Colonic mucosa (tissue), 4 donors: ENCODE measurements at regions not wholly inside any gene's neighbourhood (a gene's known extent, or its start where the extent isn't known, plus 50 kb on each side); places are given as distances from the start of the nearest gene placed in this dataset.

Source experiments
- DNase-seq: peaks from one replicate; pipeline ENCODE4 v3.0.0-alpha.2; 2020
- H3K27ac ChIP-seq: fragments of 200-600 bp; one replicate; pipeline ENCODE4 v1.8.0; 2021
- H3K27me3 ChIP-seq: fragments of 200-600 bp; one replicate; pipeline ENCODE4 v1.8.0; 2021
- H3K36me3 ChIP-seq: fragments of 200-600 bp; one replicate; pipeline ENCODE4 v1.8.0; 2021
- H3K4me1 ChIP-seq: fragments of 200-600 bp; one replicate; pipeline ENCODE4 v1.8.0; 2021; ENCODE audit warnings: mild to moderate bottlenecking
- H3K4me3 ChIP-seq: fragments of 200-600 bp; one replicate; pipeline ENCODE4 v1.8.0; 2021
- H3K9ac ChIP-seq, 2 donors: one replicate each; pipeline ENCODE4 v1.7.0; 2013; ENCODE audit warnings: control low read depth in 2 of 2, low read depth in 2 of 2, low read length in 2 of 2
- H3K9me3 ChIP-seq: fragments of 200-600 bp; one replicate; pipeline ENCODE4 v1.8.0; 2021
- intact Hi-C: fragments of 100-400 bp; cut with DNase I; formaldehyde crosslinking; loops from one replicate; pipeline ENCODE4 v1.14.1; 2022
- TF ChIP-seq, protein P1 (sequence below): fragments of 200-600 bp; IDR thresholded peaks from one replicate; pipeline ENCODE4 v1.8.0; 2022; ENCODE audit warnings: antibody characterized with exemption, mild to moderate bottlenecking
- donor health status: healthy.
- donor health status: DM: no; HTN: no; CAD: no.
- donor health status: DM: no; HTN: no; CAD: no.

GRCh38 chr10:33094263-33095051 is 136.4 kb upstream of the ITGB1 start:
- intact Hi-C loops, result no loop called here
- no peak for DNase-seq

DNA sequence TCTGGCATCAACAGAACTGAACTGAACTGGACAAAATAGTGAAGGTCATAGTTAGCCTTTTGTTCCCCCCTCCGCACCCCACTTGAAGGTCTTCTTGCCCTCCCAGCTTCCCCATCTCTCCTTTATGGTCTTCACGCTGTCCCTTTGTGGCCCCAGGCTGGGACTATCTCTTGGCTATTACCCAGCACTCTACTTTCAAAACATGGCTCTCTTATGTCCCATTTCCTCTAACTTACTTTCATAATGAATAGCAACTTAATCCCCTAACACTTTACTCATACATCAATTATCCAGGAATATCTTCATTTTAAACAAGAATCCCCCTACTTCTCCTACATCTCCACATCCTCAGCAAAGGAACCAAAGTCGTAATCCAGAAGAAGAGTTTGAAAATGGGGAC is 135.3 kb upstream of the ITGB1 start:
- TF ChIP-seq, protein P1, sequence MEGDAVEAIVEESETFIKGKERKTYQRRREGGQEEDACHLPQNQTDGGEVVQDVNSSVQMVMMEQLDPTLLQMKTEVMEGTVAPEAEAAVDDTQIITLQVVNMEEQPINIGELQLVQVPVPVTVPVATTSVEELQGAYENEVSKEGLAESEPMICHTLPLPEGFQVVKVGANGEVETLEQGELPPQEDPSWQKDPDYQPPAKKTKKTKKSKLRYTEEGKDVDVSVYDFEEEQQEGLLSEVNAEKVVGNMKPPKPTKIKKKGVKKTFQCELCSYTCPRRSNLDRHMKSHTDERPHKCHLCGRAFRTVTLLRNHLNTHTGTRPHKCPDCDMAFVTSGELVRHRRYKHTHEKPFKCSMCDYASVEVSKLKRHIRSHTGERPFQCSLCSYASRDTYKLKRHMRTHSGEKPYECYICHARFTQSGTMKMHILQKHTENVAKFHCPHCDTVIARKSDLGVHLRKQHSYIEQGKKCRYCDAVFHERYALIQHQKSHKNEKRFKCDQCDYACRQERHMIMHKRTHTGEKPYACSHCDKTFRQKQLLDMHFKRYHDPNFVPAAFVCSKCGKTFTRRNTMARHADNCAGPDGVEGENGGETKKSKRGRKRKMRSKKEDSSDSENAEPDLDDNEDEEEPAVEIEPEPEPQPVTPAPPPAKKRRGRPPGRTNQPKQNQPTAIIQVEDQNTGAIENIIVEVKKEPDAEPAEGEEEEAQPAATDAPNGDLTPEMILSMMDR, result no peak
- no peaks in the 10 kb centered on the region for H3K4me1 ChIP-seq
- no peaks in the 10 kb centered on the region for H3K27me3 ChIP-seq
- intact Hi-C loops, result no loop called here
- no peak for DNase-seq
- H3K9ac ChIP-seq, result no peak overlapping the region
- H3K27ac ChIP-seq, result no peak overlapping the region
- no peak overlapping the region for H3K4me3 ChIP-seq
- no peaks in the 10 kb centered on the region for H3K9me3 ChIP-seq
- no peaks in the 10 kb centered on the region for H3K36me3 ChIP-seq

More at GRCh38 chr10:33094263-33095051, 136.4 kb upstream of the ITGB1 start:
- TF ChIP-seq, protein P1, result no peak
- Histone ChIP-seq H3K4me1 (no peaks in the 10 kb centered on the region), H3K9ac (no peak overlapping the region), H3K27me3 (no peaks in the 10 kb centered on the region), H3K36me3 (no peaks in the 10 kb centered on the region), H3K27ac (no peak overlapping the region), H3K9me3 (no peaks in the 10 kb centered on the region), H3K4me3 (no peak overlapping the region)

GRCh38 chr10:33092596-33092995 is 134.6 kb upstream of the ITGB1 start:
- Histone ChIP-seq H3K27me3 (no peaks in the 10 kb centered on the region), H3K36me3 (no peaks in the 10 kb centered on the region), H3K9me3 (no peaks in the 10 kb centered on the region), H3K4me1 (no peaks in the 10 kb centered on the region), H3K9ac (no peak overlapping the region), H3K4me3 (no peak overlapping the region), H3K27ac (no peak overlapping the region)
- intact Hi-C loops, result no loop called here
- TF ChIP-seq, protein P1, result no peak
- no peak for DNase-seq

GRCh38 chr10:33091201-33091600 is 133.2 kb upstream of the ITGB1 start:
- Histone ChIP-seq H3K27ac (no peak overlapping the region), H3K27me3 (no peaks in the 10 kb centered on the region), H3K9me3 (no peaks in the 10 kb centered on the region), H3K4me3 (no peak overlapping the region), H3K9ac (no peak overlapping the region), H3K36me3 (no peaks in the 10 kb centered on the region), H3K4me1 (no peaks in the 10 kb centered on the region)
- DNase-seq, result no peak
- TF ChIP-seq, protein P1, result no peak
- intact Hi-C loops, result no loop called here

- Histone ChIP-seq H3K27ac (no peak overlapping the region), H3K4me3 (no peak overlapping the region), H3K4me1 (no peaks in the 10 kb centered on the region), H3K9me3 (no peaks in the 10 kb centered on the region), H3K36me3 (no peaks in the 10 kb centered on the region), H3K27me3 (no peaks in the 10 kb centered on the region), H3K9ac (no peak overlapping the region)
- DNase-seq, result no peak
- intact Hi-C loops, result no loop called here
- TF ChIP-seq, protein P1, result no peak
These were observed 131.0 kb upstream of the ITGB1 start for GRCh38 chr10:33088990-33089389.
